ENCODE measurements at regions not wholly inside any gene's neighbourhood (a gene's known extent, or its start where the extent isn't known, plus 50 kb on each side); places are given as distances from the start of the nearest gene placed in this dataset.

DNA sequence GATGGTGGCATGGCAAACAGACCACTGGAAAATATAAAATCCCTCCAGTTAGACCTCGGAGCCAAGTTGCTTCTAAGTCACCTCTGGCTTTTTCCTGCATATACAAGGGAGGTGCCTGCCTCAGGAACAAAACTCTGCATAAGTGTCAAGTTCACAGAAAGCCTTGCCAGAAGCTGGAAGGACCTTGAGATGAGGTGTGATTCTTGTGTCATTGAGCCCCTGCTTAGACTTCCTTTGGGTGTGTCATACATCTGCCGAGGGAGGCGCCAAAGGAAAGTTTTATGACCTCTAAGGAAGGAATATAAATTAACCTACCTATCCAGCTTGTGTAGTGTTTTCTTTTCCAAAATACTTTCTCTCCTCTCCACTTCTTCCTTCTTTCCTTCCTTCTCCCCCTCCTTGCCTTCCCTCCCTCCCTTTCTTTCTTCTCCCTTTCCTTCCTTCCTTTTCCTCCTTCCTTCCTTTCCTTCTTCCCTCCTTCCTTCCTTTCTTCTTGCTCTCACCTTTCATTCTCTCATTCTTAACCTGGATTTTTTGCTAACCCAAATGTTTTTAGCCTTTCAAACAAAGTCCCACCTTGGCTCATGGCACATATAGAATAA lies 75.2 kb downstream of the TRIL start:
- Histone ChIP-seq H2AFZ (ENCODE audit: low read depth, low read length) (no peak overlapping the region), H3K9me1 (ENCODE audit: control insufficient read depth, insufficient read depth, low read length) (no peaks in the 10 kb centered on the region), H3K4me3 (no peak overlapping the region), H3K9ac (ENCODE audit: insufficient read depth in 1 of 2, low read depth in 2 of 2, low read length in 2 of 2) (no peak overlapping the region), H3K36me3 (ENCODE audit: control insufficient read depth, insufficient read depth, low read length) (no peaks in the 10 kb centered on the region), H3K27ac (ENCODE audit: extremely low read depth, low read depth, low read length) (no peak overlapping the region), H3K4me1 (replicated peaks in 1 of 2; ENCODE audit: control insufficient read depth in 2 of 2, insufficient read depth in 2 of 2, low read length in 2 of 2) (no peaks in the 10 kb centered on the region), H3K4me2 (ENCODE audit: insufficient read depth, low read length) (no peak overlapping the region), H3K79me2 (ENCODE audit: control insufficient read depth, insufficient read depth, low read length) (no peaks in the 10 kb centered on the region), H4K20me1 (replicated peaks; ENCODE audit: control insufficient read depth, insufficient read depth, low read length) (no peaks in the 10 kb centered on the region), H3K9me3 (replicated peaks; ENCODE audit: control insufficient read depth, insufficient read depth, low read depth, low read length) (no peaks in the 10 kb centered on the region), H3K27me3 (ENCODE audit: control insufficient read depth in 2 of 2, insufficient read depth in 2 of 2, low read length in 2 of 2) (no peaks in the 10 kb centered on the region)
- no peak for ATAC-seq
- TF ChIP-seq PHB2 (IDR thresholded peaks at IDR 0.05; ENCODE audit: low read depth), result no peak
- TF ChIP-seq, protein P1, sequence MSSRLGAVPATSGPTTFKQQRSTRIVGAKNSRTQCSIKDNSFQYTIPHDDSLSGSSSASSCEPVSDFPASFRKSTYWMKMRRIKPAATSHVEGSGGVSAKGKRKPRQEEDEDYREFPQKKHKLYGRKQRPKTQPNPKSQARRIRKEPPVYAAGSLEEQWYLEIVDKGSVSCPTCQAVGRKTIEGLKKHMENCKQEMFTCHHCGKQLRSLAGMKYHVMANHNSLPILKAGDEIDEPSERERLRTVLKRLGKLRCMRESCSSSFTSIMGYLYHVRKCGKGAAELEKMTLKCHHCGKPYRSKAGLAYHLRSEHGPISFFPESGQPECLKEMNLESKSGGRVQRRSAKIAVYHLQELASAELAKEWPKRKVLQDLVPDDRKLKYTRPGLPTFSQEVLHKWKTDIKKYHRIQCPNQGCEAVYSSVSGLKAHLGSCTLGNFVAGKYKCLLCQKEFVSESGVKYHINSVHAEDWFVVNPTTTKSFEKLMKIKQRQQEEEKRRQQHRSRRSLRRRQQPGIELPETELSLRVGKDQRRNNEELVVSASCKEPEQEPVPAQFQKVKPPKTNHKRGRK (tag; IDR thresholded peaks at IDR 0.05), result 0 out of 2 replicates have a peak, but pooled peaks have one; percentile 37
- ChIA-PET CTCF (ENCODE audit: low intra/inter-chr PET ratio) (interaction anchor here (0.6 kb wide), 1 partner anchor 494 kb away, joined by 3 read pairs; no protein-coding TSS in a partner anchor), POLR2A (no interaction called here)
- no peak for DNase-seq (ENCODE audit: extremely low read depth in 1 of 4, low spot score in 3 of 4)
- intact Hi-C loops (cut with micrococcal nuclease), result no loop called here
- no peak for FAIRE-seq
- in situ Hi-C loops (cut with MboI), result no loop called here
- no TSS peak for BruUV-seq (replicated peaks)
- WGBS (ENCODE audit: insufficient coverage, low coverage, missing lambda C conversion rate), result 0% methylated on average over 3 of the region's 3 CpGs

DNA sequence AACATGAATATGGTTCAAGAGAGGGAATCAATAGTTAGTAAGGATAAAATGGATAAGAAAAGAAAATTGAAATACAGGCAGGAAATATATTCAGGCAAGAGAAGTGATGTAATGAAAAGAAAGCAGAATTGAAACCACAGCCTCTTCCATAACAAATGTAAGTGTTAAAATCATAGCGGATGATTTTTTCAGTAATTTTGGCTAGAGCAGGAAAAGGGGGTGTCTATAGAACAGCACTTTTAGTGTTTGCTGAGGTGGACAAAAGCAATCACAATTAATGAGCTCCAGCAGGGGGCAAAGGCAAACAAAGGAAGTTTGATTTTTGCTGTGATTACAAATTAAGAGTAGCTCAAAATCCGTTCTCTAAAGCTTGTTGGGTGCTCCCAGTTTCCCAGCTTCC lies 79.0 kb downstream of the TRIL start:
- CTCF ChIA-PET (ENCODE audit: low intra/inter-chr PET ratio), result no interaction called here
- FAIRE-seq (no peak), DNase-seq (ENCODE audit: extremely low read depth in 1 of 4, low spot score in 3 of 4) (no peak), ATAC-seq (no peak)
- POLR2A ChIA-PET, result no interaction called here
- no peaks in the 10 kb centered on the region for H3K79me2 ChIP-seq (ENCODE audit: control insufficient read depth, insufficient read depth, low read length)
- H3K4me3 ChIP-seq, result no peak overlapping the region
- H3K4me2 ChIP-seq (ENCODE audit: insufficient read depth, low read length), result no peak overlapping the region
- in situ Hi-C loops (cut with MboI), result no loop called here
- H3K27ac ChIP-seq (ENCODE audit: extremely low read depth, low read depth, low read length), result no peak overlapping the region
- no peaks in the 10 kb centered on the region for H3K36me3 ChIP-seq (ENCODE audit: control insufficient read depth, insufficient read depth, low read length)
- no TSS peak for BruUV-seq (replicated peaks)
- 0% methylated on average over 2 of the region's 2 CpGs for WGBS (ENCODE audit: insufficient coverage, low coverage, missing lambda C conversion rate)
- no peaks in the 10 kb centered on the region for H3K4me1 ChIP-seq (replicated peaks in 1 of 2; ENCODE audit: control insufficient read depth in 2 of 2, insufficient read depth in 2 of 2, low read length in 2 of 2)
- H3K9me1 ChIP-seq (ENCODE audit: control insufficient read depth, insufficient read depth, low read length), result no peaks in the 10 kb centered on the region
- intact Hi-C loops (cut with micrococcal nuclease), result no loop called here
- H4K20me1 ChIP-seq (replicated peaks; ENCODE audit: control insufficient read depth, insufficient read depth, low read length), result no peaks in the 10 kb centered on the region
- no peaks in the 10 kb centered on the region for H3K9me3 ChIP-seq (replicated peaks; ENCODE audit: control insufficient read depth, insufficient read depth, low read depth, low read length)
- no peak overlapping the region for H3K9ac ChIP-seq (ENCODE audit: insufficient read depth in 1 of 2, low read depth in 2 of 2, low read length in 2 of 2)
- H3K27me3 ChIP-seq (ENCODE audit: control insufficient read depth in 2 of 2, insufficient read depth in 2 of 2, low read length in 2 of 2), result no peaks in the 10 kb centered on the region
- no peak overlapping the region for H2AFZ ChIP-seq (ENCODE audit: low read depth, low read length)
- TF ChIP-seq DPF2 (IDR thresholded peaks at IDR 0.05), result no peak
- TF ChIP-seq, protein P2, sequence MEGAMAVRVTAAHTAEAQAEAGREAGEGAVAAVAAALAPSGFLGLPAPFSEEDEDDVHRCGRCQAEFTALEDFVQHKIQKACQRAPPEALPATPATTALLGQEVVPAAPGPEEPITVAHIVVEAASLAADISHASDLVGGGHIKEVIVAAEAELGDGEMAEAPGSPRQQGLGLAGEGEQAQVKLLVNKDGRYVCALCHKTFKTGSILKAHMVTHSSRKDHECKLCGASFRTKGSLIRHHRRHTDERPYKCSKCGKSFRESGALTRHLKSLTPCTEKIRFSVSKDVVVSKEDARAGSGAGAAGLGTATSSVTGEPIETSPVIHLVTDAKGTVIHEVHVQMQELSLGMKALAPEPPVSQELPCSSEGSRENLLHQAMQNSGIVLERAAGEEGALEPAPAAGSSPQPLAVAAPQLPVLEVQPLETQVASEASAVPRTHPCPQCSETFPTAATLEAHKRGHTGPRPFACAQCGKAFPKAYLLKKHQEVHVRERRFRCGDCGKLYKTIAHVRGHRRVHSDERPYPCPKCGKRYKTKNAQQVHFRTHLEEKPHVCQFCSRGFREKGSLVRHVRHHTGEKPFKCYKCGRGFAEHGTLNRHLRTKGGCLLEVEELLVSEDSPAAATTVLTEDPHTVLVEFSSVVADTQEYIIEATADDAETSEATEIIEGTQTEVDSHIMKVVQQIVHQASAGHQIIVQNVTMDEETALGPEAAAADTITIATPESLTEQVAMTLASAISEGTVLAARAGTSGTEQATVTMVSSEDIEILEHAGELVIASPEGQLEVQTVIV (CRISPR knock-in tag; IDR thresholded peaks at IDR 0.05; ENCODE audit: borderline replicate concordance), result no peak
- no peak for TF ChIP-seq ZZZ3 (IDR thresholded peaks at IDR 0.05)
- no peak for TF ChIP-seq MTA3 (IDR thresholded peaks at IDR 0.05; ENCODE audit: borderline replicate concordance)
- TF ChIP-seq, protein P3, sequence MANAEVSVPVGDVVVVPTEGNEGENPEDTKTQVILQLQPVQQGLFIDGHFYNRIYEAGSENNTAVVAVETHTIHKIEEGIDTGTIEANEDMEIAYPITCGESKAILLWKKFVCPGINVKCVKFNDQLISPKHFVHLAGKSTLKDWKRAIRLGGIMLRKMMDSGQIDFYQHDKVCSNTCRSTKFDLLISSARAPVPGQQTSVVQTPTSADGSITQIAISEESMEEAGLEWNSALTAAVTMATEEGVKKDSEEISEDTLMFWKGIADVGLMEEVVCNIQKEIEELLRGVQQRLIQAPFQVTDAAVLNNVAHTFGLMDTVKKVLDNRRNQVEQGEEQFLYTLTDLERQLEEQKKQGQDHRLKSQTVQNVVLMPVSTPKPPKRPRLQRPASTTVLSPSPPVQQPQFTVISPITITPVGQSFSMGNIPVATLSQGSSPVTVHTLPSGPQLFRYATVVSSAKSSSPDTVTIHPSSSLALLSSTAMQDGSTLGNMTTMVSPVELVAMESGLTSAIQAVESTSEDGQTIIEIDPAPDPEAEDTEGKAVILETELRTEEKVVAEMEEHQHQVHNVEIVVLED (CRISPR knock-in tag; IDR thresholded peaks at IDR 0.05), result no peak
- TF ChIP-seq ZNF445 (CRISPR knock-in tag; IDR thresholded peaks at IDR 0.05; ENCODE audit: low read depth), result no peak
- TF ChIP-seq SNRNP70 (optimal IDR thresholded peaks at IDR 0.05; ENCODE audit: low read depth, low read length), result no peak
- TF ChIP-seq DACH1 (IDR thresholded peaks at IDR 0.05; ENCODE audit: partially characterized antibody), result no peak
- no peak for TF ChIP-seq SREBF2 (CRISPR knock-in tag; IDR thresholded peaks at IDR 0.05)
- no peak for TF ChIP-seq CBX3 (IDR thresholded peaks at IDR 0.05; ENCODE audit: borderline replicate concordance in 1 of 2, low read length in 2 of 2)
